PC-9 (cell line): ENCODE measurements at regions not wholly inside any gene's neighbourhood (a gene's known extent, or its start where the extent isn't known, plus 50 kb on each side); places are given as distances from the start of the nearest gene placed in this dataset.

ENCODE experiments used
- CTCF ChIP-seq: fragments of 200-600 bp; sonication (generic); conservative IDR thresholded peaks from 2 replicates; pipeline ENCODE4 v1.6.1; 2017; ENCODE audit warnings: mixed run types, antibody characterized with exemption, mild to moderate bottlenecking, moderate library complexity
- EZH2 ChIP-seq: fragments of 200-600 bp; sonication (generic); IDR thresholded peaks from 2 replicates; pipeline ENCODE4 v1.8.0; 2017; ENCODE audit warnings: antibody characterized with exemption, low read depth

GRCh38 chr4:35690271-35690670 lies 554.0 kb downstream of the ARAP2 start:
- no peak for TF ChIP-seq CTCF
- TF ChIP-seq EZH2, result no peak
